ENCODE measurements at regions not wholly inside any gene's neighbourhood (a gene's known extent, or its start where the extent isn't known, plus 50 kb on each side); places are given as distances from the start of the nearest gene placed in this dataset.
"Not testable (repeated sequence)": the region's sequence is repeated elsewhere in the genome, so short reads cannot be mapped to it uniquely, and the experiment has no call there.

- H3K36me3 ChIP-seq (ENCODE audit: control insufficient read depth, insufficient read depth, low read length): no peaks in the 10 kb centered on the region
- H3K27ac ChIP-seq (ENCODE audit: low read depth, low read length, severe bottlenecking): no peak overlapping the region
- no peaks in the 10 kb centered on the region for H3K9me3 ChIP-seq (ENCODE audit: control insufficient read depth, low read length)
- no peak overlapping the region for H3K4me3 ChIP-seq (ENCODE audit: extremely low read depth, insufficient read depth, low read length, poor library complexity, severe bottlenecking)
- 91 to 93% methylated on average over 16 to 18 of the region's 18 CpGs for WGBS, 2 experiments (ENCODE audit: insufficient coverage in 2 of 2)
- peaks cover 17% of the 10 kb centered on the region for H3K4me1 ChIP-seq (ENCODE audit: control insufficient read depth, insufficient read depth, low read length, poor library complexity, severe bottlenecking)
These were observed 78.7 kb upstream of the PPP2R2D start for GRCh38 chr10:131822013-131822691.

GRCh38 chr10:131822692-131823245, 78.0 kb upstream of the PPP2R2D start:
- peaks cover 17% of the 10 kb centered on the region for H3K4me1 ChIP-seq (ENCODE audit: control insufficient read depth, insufficient read depth, low read length, poor library complexity, severe bottlenecking)
- H3K9me3 ChIP-seq (ENCODE audit: control insufficient read depth, low read length): no peaks in the 10 kb centered on the region
- H3K27ac ChIP-seq (ENCODE audit: low read depth, low read length, severe bottlenecking): no peak overlapping the region
- no peaks in the 10 kb centered on the region for H3K36me3 ChIP-seq (ENCODE audit: control insufficient read depth, insufficient read depth, low read length)
- H3K4me3 ChIP-seq (ENCODE audit: extremely low read depth, insufficient read depth, low read length, poor library complexity, severe bottlenecking): no peak overlapping the region
- WGBS, 2 experiments (ENCODE audit: insufficient coverage in 2 of 2): 89 to 92% methylated on average over 3 to 4 of the region's 9 CpGs

- H3K36me3 ChIP-seq (ENCODE audit: control insufficient read depth, insufficient read depth, low read length); H3K27ac ChIP-seq (ENCODE audit: low read depth, low read length, severe bottlenecking): not testable (repeated sequence)
- WGBS, 2 experiments (ENCODE audit: insufficient coverage in 2 of 2): 100% methylated on average over 5 of the region's 12 CpGs; no CpG with 5 or more reads in 1 of the 2 experiments
These were observed 77.2 kb upstream of the PPP2R2D start for GRCh38 chr10:131823601-131824099.

GRCh38 chr10:131824371-131825149, 76.2 kb upstream of the PPP2R2D start:
- Histone ChIP-seq H3K9me3 (ENCODE audit: control insufficient read depth, low read length) (no peaks in the 10 kb centered on the region), H3K4me1 (ENCODE audit: control insufficient read depth, insufficient read depth, low read length, poor library complexity, severe bottlenecking) (peaks cover 17% of the 10 kb centered on the region), H3K27ac (ENCODE audit: low read depth, low read length, severe bottlenecking) (no peak overlapping the region), H3K4me3 (ENCODE audit: extremely low read depth, insufficient read depth, low read length, poor library complexity, severe bottlenecking) (no peak overlapping the region), H3K36me3 (ENCODE audit: control insufficient read depth, insufficient read depth, low read length) (no peaks in the 10 kb centered on the region)
- 52 to 62% methylated on average over 15 to 21 of the region's 24 CpGs for WGBS, 2 experiments (ENCODE audit: insufficient coverage in 2 of 2)

More at GRCh38 chr10:131823601-131824099, 77.2 kb upstream of the PPP2R2D start:
- peaks cover 17% of the 10 kb centered on the region for H3K4me1 ChIP-seq (ENCODE audit: control insufficient read depth, insufficient read depth, low read length, poor library complexity, severe bottlenecking)
- H3K4me3 ChIP-seq (ENCODE audit: extremely low read depth, insufficient read depth, low read length, poor library complexity, severe bottlenecking); H3K9me3 ChIP-seq (ENCODE audit: control insufficient read depth, low read length): not testable (repeated sequence)

- Histone ChIP-seq H3K4me1 (ENCODE audit: control insufficient read depth, insufficient read depth, low read length, poor library complexity, severe bottlenecking) (peaks cover 17% of the 10 kb centered on the region), H3K9me3 (ENCODE audit: control insufficient read depth, low read length) (no peaks in the 10 kb centered on the region), H3K36me3 (ENCODE audit: control insufficient read depth, insufficient read depth, low read length) (no peaks in the 10 kb centered on the region), H3K4me3 (ENCODE audit: extremely low read depth, insufficient read depth, low read length, poor library complexity, severe bottlenecking) (no peak overlapping the region), H3K27ac (ENCODE audit: low read depth, low read length, severe bottlenecking) (peak overlapping the region; percentile 29)
- 41 to 45% methylated on average over 13 of the region's 15 CpGs for WGBS, 2 experiments (ENCODE audit: insufficient coverage in 2 of 2)
These were observed 75.5 kb upstream of the PPP2R2D start for GRCh38 chr10:131825150-131825848.

- Histone ChIP-seq H3K4me1 (ENCODE audit: control insufficient read depth, insufficient read depth, low read length, poor library complexity, severe bottlenecking) (peaks cover 17% of the 10 kb centered on the region), H3K9me3 (ENCODE audit: control insufficient read depth, low read length) (no peaks in the 10 kb centered on the region), H3K36me3 (ENCODE audit: control insufficient read depth, insufficient read depth, low read length) (no peaks in the 10 kb centered on the region), H3K4me3 (ENCODE audit: extremely low read depth, insufficient read depth, low read length, poor library complexity, severe bottlenecking) (no peak overlapping the region), H3K27ac (ENCODE audit: low read depth, low read length, severe bottlenecking) (no peak overlapping the region)
- WGBS, 2 experiments (ENCODE audit: insufficient coverage in 2 of 2): 81 to 86% methylated on average over 14 to 15 of the region's 15 CpGs
These were observed 74.7 kb upstream of the PPP2R2D start for GRCh38 chr10:131825960-131826650.

GRCh38 chr10:131829156-131829930, 71.5 kb upstream of the PPP2R2D start:
- Histone ChIP-seq H3K27ac (ENCODE audit: low read depth, low read length, severe bottlenecking) (no peak overlapping the region), H3K4me3 (ENCODE audit: extremely low read depth, insufficient read depth, low read length, poor library complexity, severe bottlenecking) (no peak overlapping the region), H3K9me3 (ENCODE audit: control insufficient read depth, low read length) (no peaks in the 10 kb centered on the region), H3K4me1 (ENCODE audit: control insufficient read depth, insufficient read depth, low read length, poor library complexity, severe bottlenecking) (peaks cover 15% of the 10 kb centered on the region), H3K36me3 (ENCODE audit: control insufficient read depth, insufficient read depth, low read length) (no peaks in the 10 kb centered on the region)
- 78 to 85% methylated on average over 13 to 14 of the region's 14 CpGs for WGBS, 2 experiments (ENCODE audit: insufficient coverage in 2 of 2)

GRCh38 chr10:131830446-131831130, 70.2 kb upstream of the PPP2R2D start:
- H3K9me3 ChIP-seq (ENCODE audit: control insufficient read depth, low read length): no peaks in the 10 kb centered on the region
- peaks cover 5% of the 10 kb centered on the region for H3K4me1 ChIP-seq (ENCODE audit: control insufficient read depth, insufficient read depth, low read length, poor library complexity, severe bottlenecking)
- H3K36me3 ChIP-seq (ENCODE audit: control insufficient read depth, insufficient read depth, low read length): no peaks in the 10 kb centered on the region
- H3K27ac ChIP-seq (ENCODE audit: low read depth, low read length, severe bottlenecking): no peak overlapping the region
- WGBS, 2 experiments (ENCODE audit: insufficient coverage in 2 of 2): 85 to 91% methylated on average over 11 to 13 of the region's 13 CpGs
- no peak overlapping the region for H3K4me3 ChIP-seq (ENCODE audit: extremely low read depth, insufficient read depth, low read length, poor library complexity, severe bottlenecking)

GRCh38 chr10:131831561-131831960, 69.2 kb upstream of the PPP2R2D start:
- no peaks in the 10 kb centered on the region for H3K4me1 ChIP-seq (ENCODE audit: control insufficient read depth, insufficient read depth, low read length, poor library complexity, severe bottlenecking)
- no peak overlapping the region for H3K27ac ChIP-seq (ENCODE audit: low read depth, low read length, severe bottlenecking)
- WGBS, 2 experiments (ENCODE audit: insufficient coverage in 2 of 2): 84 to 86% methylated on average over 13 to 14 of the region's 14 CpGs

More at GRCh38 chr10:131831561-131831960, 69.2 kb upstream of the PPP2R2D start:
- H3K36me3 ChIP-seq (ENCODE audit: control insufficient read depth, insufficient read depth, low read length): no peaks in the 10 kb centered on the region
- H3K9me3 ChIP-seq (ENCODE audit: control insufficient read depth, low read length): no peaks in the 10 kb centered on the region
- H3K4me3 ChIP-seq (ENCODE audit: extremely low read depth, insufficient read depth, low read length, poor library complexity, severe bottlenecking): no peak overlapping the region

All from mesodermal cell (in vitro differentiated cells).